HEK293T (cell line): ENCODE measurements at regions not wholly inside any gene's neighbourhood (a gene's known extent, or its start where the extent isn't known, plus 50 kb on each side); places are given as distances from the start of the nearest gene placed in this dataset.

ENCODE experiments used
- BHLHE40 ChIP-seq: fragments of 450-650 bp; IDR thresholded peaks from 2 replicates; pipeline ENCODE4 v1.6.1; 2016; ENCODE audit warnings: mild to moderate bottlenecking, moderate library complexity, borderline replicate concordance
- ELF4 ChIP-seq: fragments of 450-650 bp; IDR thresholded peaks from 2 replicates; pipeline ENCODE4 v1.6.1; 2017; ENCODE audit warnings: antibody characterized with exemption
- FOXK2 ChIP-seq: fragments of 450-650 bp; IDR thresholded peaks from 2 replicates; pipeline ENCODE4 v1.6.1; 2016; ENCODE audit warnings: mild to moderate bottlenecking
- FOXM1 ChIP-seq: fragments of 450-650 bp; IDR thresholded peaks from 2 replicates; pipeline ENCODE4 v1.6.1; 2017; ENCODE audit warnings: mild to moderate bottlenecking, borderline replicate concordance
- SP1 ChIP-seq: fragments of 450-650 bp; IDR thresholded peaks from 2 replicates; pipeline ENCODE4 v1.6.1; 2017
- SUZ12 ChIP-seq: fragments of 450-650 bp; IDR thresholded peaks from 2 replicates; pipeline ENCODE4 v1.6.1; 2016; ENCODE audit warnings: mild to moderate bottlenecking
- TARDBP ChIP-seq: fragments of 450-650 bp; IDR thresholded peaks from 2 replicates; pipeline ENCODE4 v1.6.1; 2016

GRCh38 chr21:35724156-35724555 lies 336.2 kb downstream of the SETD4 start:
- TF ChIP-seq BHLHE40 (no peak), FOXM1 (no peak), TARDBP (no peak), SP1 (no peak), SUZ12 (no peak), FOXK2 (no peak), ELF4 (no peak)
